Activated naive CD8-positive, alpha-beta T cell treated with anti-CD3 and anti-CD28 coated beads, Interleukin-2, amount 50 U/mL, for 24 hours (primary cell): ENCODE measurements at regions not wholly inside any gene's neighbourhood (a gene's known extent, or its start where the extent isn't known, plus 50 kb on each side); places are given as distances from the start of the nearest gene placed in this dataset.
"Not testable (repeated sequence)": the region's sequence is repeated elsewhere in the genome, so short reads cannot be mapped to it uniquely, and the experiment has no call there.

Source experiments
- ATAC-seq: fragments of 150-1000 bp; cut with Tn5 transposase; one replicate; pipeline ENCODE4 v1.10.0; 2021
- DNase-seq: peaks from one replicate; pipeline ENCODE4 v3.0.0; 2021
- H3K27ac Mint-ChIP-seq: one replicate; pipeline ENCODE4 v1.8.0; 2021; ENCODE audit warnings: mild to moderate bottlenecking, mixed read lengths
- H3K27me3 Mint-ChIP-seq: one replicate; pipeline ENCODE4 v1.8.0; 2021; ENCODE audit warnings: mixed read lengths
- H3K36me3 Mint-ChIP-seq: one replicate; pipeline ENCODE4 v1.8.0; 2021; ENCODE audit warnings: low read depth, mixed read lengths
- H3K4me1 Mint-ChIP-seq: one replicate; pipeline ENCODE4 v1.8.0; 2021; ENCODE audit warnings: mixed read lengths
- H3K4me3 Mint-ChIP-seq: one replicate; pipeline ENCODE4 v1.8.0; 2021; ENCODE audit warnings: mild to moderate bottlenecking, moderate library complexity, mixed read lengths
- H3K9me3 Mint-ChIP-seq: one replicate; pipeline ENCODE4 v1.8.0; 2021; ENCODE audit warnings: mixed read lengths

GRCh38 chr3:31106912-31107311 is 212.5 kb upstream of the GADL1 start:
- no peak overlapping the region for H3K27ac Mint-ChIP-seq
- H3K4me3 Mint-ChIP-seq = no peak overlapping the region
- ATAC-seq = peak; percentile 68

GRCh38 chr3:31114929-31115283 is 220.4 kb upstream of the GADL1 start:
- no peaks in the 10 kb centered on the region for H3K36me3 Mint-ChIP-seq
- H3K4me1 Mint-ChIP-seq = no peaks in the 10 kb centered on the region
- peaks cover 7% of the 10 kb centered on the region for H3K9me3 Mint-ChIP-seq
- ATAC-seq (no peak), DNase-seq (no peak)
- H3K27me3 Mint-ChIP-seq = no peaks in the 10 kb centered on the region
- no peak overlapping the region for H3K4me3 Mint-ChIP-seq
- no peak overlapping the region for H3K27ac Mint-ChIP-seq

More at GRCh38 chr3:31106912-31107311, 212.5 kb upstream of the GADL1 start:
- DNase-seq = no peak
- Mint-ChIP-seq H3K36me3 (peaks cover 1% of the 10 kb centered on the region), H3K9me3 (peaks cover 12% of the 10 kb centered on the region), H3K4me1 (peaks cover 31% of the 10 kb centered on the region), H3K27me3 (no peaks in the 10 kb centered on the region)

DNA sequence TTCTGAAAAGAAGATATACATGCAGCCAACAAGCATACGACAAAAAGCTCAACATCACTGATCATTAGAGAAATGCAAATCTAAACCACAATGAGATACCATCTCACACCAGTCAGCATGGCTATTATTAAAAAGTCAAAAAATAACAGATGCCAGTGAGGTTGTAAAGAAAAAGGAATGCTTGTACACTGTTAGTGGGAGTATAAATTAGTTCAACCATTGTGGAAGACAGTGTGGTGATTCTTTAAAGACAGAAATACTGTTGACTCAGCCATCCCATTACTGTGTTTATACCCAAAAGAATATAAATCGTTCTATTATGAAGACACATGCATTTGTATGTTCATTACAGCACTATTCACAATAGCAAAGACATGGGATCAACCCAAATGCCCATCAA is 221.1 kb upstream of the GADL1 start:
- not testable (repeated sequence) for H3K4me3 Mint-ChIP-seq, H3K27ac Mint-ChIP-seq, DNase-seq, H3K27me3 Mint-ChIP-seq, H3K9me3 Mint-ChIP-seq, ATAC-seq, H3K36me3 Mint-ChIP-seq, H3K4me1 Mint-ChIP-seq

- ATAC-seq (no peak), DNase-seq (no peak)
- Mint-ChIP-seq H3K4me3 (no peak overlapping the region), H3K9me3 (peaks cover 7% of the 10 kb centered on the region), H3K4me1 (no peaks in the 10 kb centered on the region), H3K36me3 (no peaks in the 10 kb centered on the region), H3K27ac (no peak overlapping the region), H3K27me3 (no peaks in the 10 kb centered on the region)
Measured at GRCh38 chr3:31116651-31117050, 222.2 kb upstream of the GADL1 start.

DNA sequence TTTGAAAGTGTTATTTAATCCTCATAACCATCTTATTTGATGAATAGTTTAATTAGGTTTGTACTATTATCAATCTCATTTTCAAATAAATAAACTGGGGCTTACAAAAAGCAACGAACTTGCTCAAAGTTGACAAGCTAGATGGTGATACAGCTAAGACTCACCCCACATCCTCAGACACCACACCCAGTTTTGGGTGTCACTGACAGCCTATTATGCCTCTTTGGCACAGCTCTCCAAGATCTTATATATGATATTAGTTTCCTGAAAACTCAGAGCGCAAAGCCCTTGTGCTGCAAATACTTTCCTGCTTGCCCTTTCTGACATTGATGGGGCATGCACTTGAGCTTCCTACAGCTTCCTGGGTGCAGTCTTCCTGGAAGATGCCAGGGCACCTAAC is 223.4 kb upstream of the GADL1 start:
- ATAC-seq = no peak
- Mint-ChIP-seq H3K4me1 (no peaks in the 10 kb centered on the region), H3K27ac (no peak overlapping the region), H3K4me3 (no peak overlapping the region), H3K9me3 (peaks cover 7% of the 10 kb centered on the region), H3K36me3 (no peaks in the 10 kb centered on the region), H3K27me3 (no peaks in the 10 kb centered on the region)
- DNase-seq = no peak

DNA sequence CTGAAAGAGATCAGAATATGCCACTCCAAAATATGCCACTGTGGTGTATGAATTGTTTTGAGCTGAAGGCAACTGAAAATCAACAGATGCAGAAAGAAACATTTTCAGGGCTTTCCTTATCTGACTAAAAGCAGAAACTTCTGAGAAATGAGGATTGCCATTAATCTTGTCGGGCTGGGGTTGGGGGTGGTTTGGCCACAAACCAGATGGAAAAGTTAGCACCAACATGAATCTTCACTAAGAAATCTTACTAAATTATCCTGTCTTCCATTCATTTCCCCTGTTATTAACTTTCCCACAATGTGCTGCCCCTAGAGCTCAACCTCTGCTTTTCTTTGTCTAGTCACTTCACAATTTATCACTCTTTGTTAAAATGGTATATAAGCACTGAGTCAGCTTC is 229.9 kb upstream of the GADL1 start:
- Mint-ChIP-seq H3K27me3 (no peaks in the 10 kb centered on the region), H3K9me3 (peaks cover 15% of the 10 kb centered on the region), H3K4me3 (no peak overlapping the region), H3K36me3 (peaks cover 2% of the 10 kb centered on the region), H3K27ac (no peak overlapping the region), H3K4me1 (no peaks in the 10 kb centered on the region)
- no peak for ATAC-seq
- DNase-seq = no peak

- H3K27me3 Mint-ChIP-seq = no peaks in the 10 kb centered on the region
- no peak for DNase-seq
- H3K9me3 Mint-ChIP-seq = peaks cover 11% of the 10 kb centered on the region
- no peak overlapping the region for H3K27ac Mint-ChIP-seq
- no peak overlapping the region for H3K4me3 Mint-ChIP-seq
- no peaks in the 10 kb centered on the region for H3K4me1 Mint-ChIP-seq
- ATAC-seq = no peak
- peaks cover 2% of the 10 kb centered on the region for H3K36me3 Mint-ChIP-seq
Measured at GRCh38 chr3:31125413-31126020, 231.1 kb upstream of the GADL1 start.

DNA sequence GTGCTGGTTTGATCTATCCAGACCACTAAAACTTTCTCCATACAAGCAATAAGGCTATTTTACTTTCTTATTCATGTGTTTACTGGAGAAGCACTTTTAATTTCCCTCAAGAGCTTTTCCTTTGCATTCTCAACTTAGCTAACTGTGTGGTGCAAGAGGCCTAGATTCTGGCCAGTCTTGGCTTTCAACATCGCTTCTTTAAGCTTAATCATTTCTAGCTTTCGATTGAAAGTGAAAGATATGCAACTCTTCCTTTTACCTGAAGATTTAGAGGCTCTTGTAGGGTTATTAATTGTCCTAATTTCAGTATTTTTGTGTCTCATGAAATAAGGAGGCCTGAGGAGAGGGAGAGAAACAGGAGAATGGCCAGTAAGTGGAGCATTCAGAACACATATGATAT is 234.8 kb upstream of the GADL1 start:
- Mint-ChIP-seq H3K36me3 (no peaks in the 10 kb centered on the region), H3K9me3 (peaks cover 7% of the 10 kb centered on the region), H3K27ac (no peak overlapping the region), H3K4me3 (no peak overlapping the region), H3K27me3 (no peaks in the 10 kb centered on the region), H3K4me1 (no peaks in the 10 kb centered on the region)
- ATAC-seq (no peak), DNase-seq (no peak)

DNA sequence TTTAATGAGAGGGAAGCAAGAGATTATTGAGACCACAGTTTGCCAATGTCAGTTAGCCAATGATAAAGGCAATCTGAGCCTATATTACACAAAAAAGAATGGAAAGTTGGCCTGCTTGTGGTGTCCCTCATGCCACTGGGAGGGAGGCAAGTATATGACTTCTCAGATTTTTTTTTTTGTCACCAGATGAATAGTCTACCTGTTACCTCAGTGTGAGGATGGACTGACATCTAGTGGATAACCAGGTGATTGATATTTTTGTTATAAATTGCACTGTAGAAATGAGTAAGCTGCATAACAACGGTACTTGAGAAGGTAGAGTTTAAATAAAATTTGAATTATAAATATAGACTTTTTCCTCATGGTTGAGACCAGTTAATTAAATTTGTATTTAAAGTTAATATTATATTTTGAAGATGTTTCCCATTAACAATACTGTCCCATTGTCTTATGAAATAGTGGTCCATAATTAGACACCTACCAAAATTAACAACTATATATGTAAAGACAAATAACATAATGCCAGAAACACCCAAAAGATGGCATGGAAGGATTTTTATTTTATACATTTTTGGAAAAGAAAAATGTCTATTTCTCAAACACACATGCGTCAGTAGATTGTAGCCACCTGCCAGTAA is 237.8 kb upstream of the GADL1 start:
- Mint-ChIP-seq H3K27ac (no peak overlapping the region), H3K27me3 (no peaks in the 10 kb centered on the region), H3K9me3 (no peaks in the 10 kb centered on the region), H3K36me3 (no peaks in the 10 kb centered on the region), H3K4me1 (no peaks in the 10 kb centered on the region), H3K4me3 (no peak overlapping the region)
- ATAC-seq (no peak), DNase-seq (no peak)

DNA sequence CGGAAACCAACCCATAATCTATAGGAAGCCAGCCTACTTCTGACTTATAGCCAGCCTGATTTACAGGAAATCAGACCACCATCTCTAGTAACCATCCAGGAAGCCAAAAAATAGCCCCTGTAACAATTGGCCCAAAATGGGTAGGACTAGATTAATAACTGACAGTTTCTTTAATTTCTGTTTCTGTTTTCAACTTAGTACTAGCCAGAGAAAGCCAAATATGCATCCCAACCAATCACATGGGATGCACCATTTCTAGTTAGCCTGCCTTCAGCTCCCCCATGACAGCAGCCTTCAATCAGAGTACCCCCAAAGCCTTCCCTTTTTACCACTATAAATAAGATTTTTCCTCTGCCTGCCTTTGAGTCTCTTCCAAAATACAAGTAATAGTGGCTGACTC is 239.1 kb upstream of the GADL1 start:
- H3K27me3 Mint-ChIP-seq = no peaks in the 10 kb centered on the region
- no peak overlapping the region for H3K27ac Mint-ChIP-seq
- no peak for ATAC-seq
- no peaks in the 10 kb centered on the region for H3K4me1 Mint-ChIP-seq
- H3K9me3 Mint-ChIP-seq = no peaks in the 10 kb centered on the region
- H3K4me3 Mint-ChIP-seq = no peak overlapping the region
- H3K36me3 Mint-ChIP-seq = no peaks in the 10 kb centered on the region
- DNase-seq = no peak

DNA sequence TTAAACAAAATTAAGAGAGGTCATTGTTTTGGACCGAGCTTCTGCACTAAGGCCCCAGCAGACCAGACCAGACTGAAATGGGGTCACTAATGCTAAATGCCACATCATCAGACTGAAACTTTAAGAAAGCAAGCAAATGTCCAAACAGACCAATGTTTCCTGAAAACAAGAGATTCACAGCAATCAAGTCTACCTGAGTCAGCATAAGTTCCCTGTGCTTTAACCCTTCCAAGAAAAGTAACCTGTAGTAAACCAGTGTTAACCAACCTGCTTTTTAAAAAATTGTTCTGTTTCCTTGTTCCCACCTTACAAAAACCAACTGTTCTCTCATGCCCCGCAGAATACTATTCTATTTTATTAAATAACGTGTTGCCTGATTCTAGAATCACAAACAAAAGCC is 241.1 kb upstream of the GADL1 start:
- no peak overlapping the region for H3K4me3 Mint-ChIP-seq
- H3K27ac Mint-ChIP-seq = no peak overlapping the region
- no peaks in the 10 kb centered on the region for H3K27me3 Mint-ChIP-seq
- H3K36me3 Mint-ChIP-seq = no peaks in the 10 kb centered on the region
- no peaks in the 10 kb centered on the region for H3K9me3 Mint-ChIP-seq
- ATAC-seq (no peak), DNase-seq (no peak)
- no peaks in the 10 kb centered on the region for H3K4me1 Mint-ChIP-seq

- H3K27me3 Mint-ChIP-seq = no peaks in the 10 kb centered on the region
- DNase-seq (no peak), ATAC-seq (no peak)
- H3K4me1 Mint-ChIP-seq = no peaks in the 10 kb centered on the region
- no peak overlapping the region for H3K4me3 Mint-ChIP-seq
- no peak overlapping the region for H3K27ac Mint-ChIP-seq
- H3K9me3 Mint-ChIP-seq = no peaks in the 10 kb centered on the region
- no peaks in the 10 kb centered on the region for H3K36me3 Mint-ChIP-seq
Measured at GRCh38 chr3:31137718-31138465, 243.4 kb upstream of the GADL1 start.

- ATAC-seq (no peak), DNase-seq (no peak)
- Mint-ChIP-seq H3K9me3 (peaks cover 3% of the 10 kb centered on the region), H3K4me1 (no peaks in the 10 kb centered on the region), H3K27me3 (no peaks in the 10 kb centered on the region), H3K27ac (no peak overlapping the region), H3K4me3 (no peak overlapping the region), H3K36me3 (no peaks in the 10 kb centered on the region)
Measured at GRCh38 chr3:31140470-31140869, 246.0 kb upstream of the GADL1 start.

GRCh38 chr3:31142139-31142538 is 247.7 kb upstream of the GADL1 start:
- Mint-ChIP-seq H3K4me1 (no peaks in the 10 kb centered on the region), H3K9me3 (peaks cover 13% of the 10 kb centered on the region), H3K27ac (no peak overlapping the region), H3K36me3 (no peaks in the 10 kb centered on the region), H3K4me3 (no peak overlapping the region), H3K27me3 (no peaks in the 10 kb centered on the region)
- DNase-seq (no peak), ATAC-seq (no peak)

DNA sequence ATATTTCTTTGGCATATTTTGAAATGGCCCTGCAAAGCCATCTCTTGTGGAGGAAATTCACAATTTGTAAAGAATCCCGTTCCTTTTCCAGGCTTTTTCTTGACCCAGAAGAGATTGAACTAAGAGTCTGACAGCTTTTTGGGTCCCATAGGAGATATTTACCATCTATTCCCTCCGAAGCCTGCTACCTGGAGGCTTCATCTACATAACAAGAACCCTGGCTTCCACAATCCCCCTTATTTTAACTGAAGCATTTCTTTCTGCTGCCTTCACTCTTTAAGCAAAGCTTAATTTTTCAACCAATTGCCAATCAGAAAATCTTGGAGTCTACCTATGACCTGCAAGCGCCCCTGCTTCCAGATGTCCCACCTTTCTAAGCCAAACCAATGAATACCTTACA is 248.1 kb upstream of the GADL1 start:
- Mint-ChIP-seq H3K4me1 (no peaks in the 10 kb centered on the region), H3K27ac (no peak overlapping the region)
- ATAC-seq = no peak

More for the DNA sequence above, 248.1 kb upstream of the GADL1 start:
- Mint-ChIP-seq H3K4me3 (no peak overlapping the region), H3K9me3 (peaks cover 13% of the 10 kb centered on the region), H3K36me3 (no peaks in the 10 kb centered on the region), H3K27me3 (no peaks in the 10 kb centered on the region)
- DNase-seq = no peak
